GM12878 (cell line): ENCODE measurements at regions not wholly inside any gene's neighbourhood (a gene's known extent, or its start where the extent isn't known, plus 50 kb on each side); places are given as distances from the start of the nearest gene placed in this dataset.

Source experiments
- CHD2 ChIP-seq: IDR thresholded peaks from 2 replicates; pipeline ENCODE4 v1.6.1; 2011; ENCODE audit warnings: low read depth, low read length, improper control_type of control experiment, borderline replicate concordance
- CREB1 ChIP-seq: IDR thresholded peaks from 2 replicates; pipeline ENCODE4 v1.6.1; 2012; ENCODE audit warnings: low read depth, mild to moderate bottlenecking, inconsistent platforms
- EP300 ChIP-seq, 2 experiments: fragments of 150-350 bp in 1 of 2; IDR thresholded peaks; 2 replicates each; pipeline ENCODE4 v1.6.1; 2011 to 2012; ENCODE audit warnings: low read depth in 2 of 2, low read length in 2 of 2, borderline replicate concordance in 1 of 2, improper control_type of control experiment in 1 of 2, inconsistent platforms in 1 of 2; ENCODE audit not compliant: control insufficient read depth in 1 of 2
- FOS ChIP-seq: IDR thresholded peaks from 3 replicates; pipeline ENCODE4 v1.6.1; 2011; ENCODE audit warnings: borderline replicate concordance; ENCODE audit not compliant: insufficient read length; ENCODE audit errors: extremely low read depth
- LARP7 ChIP-seq: fragments of 450-650 bp; IDR thresholded peaks from 2 replicates; pipeline ENCODE4 v1.6.1; 2017; ENCODE audit warnings: mild to moderate bottlenecking
- MTA2 ChIP-seq: fragments of 450-650 bp; IDR thresholded peaks from 2 replicates; pipeline ENCODE4 v1.6.1; 2016; ENCODE audit warnings: low read depth, mild to moderate bottlenecking, moderate library complexity
- NFIC ChIP-seq: IDR thresholded peaks from 2 replicates; pipeline ENCODE4 v1.6.1; 2012; ENCODE audit warnings: low read depth, mild to moderate bottlenecking, inconsistent platforms, low read length, moderate library complexity
- POLR2AphosphoS5 ChIP-seq: IDR thresholded peaks from 2 replicates; pipeline ENCODE4 v1.6.1; 2011; ENCODE audit warnings: mild to moderate bottlenecking, low read length, inconsistent platforms
- SPI1 ChIP-seq: IDR thresholded peaks from 2 replicates; pipeline ENCODE4 v1.6.1; 2011; ENCODE audit warnings: low read depth, mild to moderate bottlenecking, low read length, moderate library complexity, borderline replicate concordance; ENCODE audit not compliant: insufficient read depth
- TAF1 ChIP-seq: IDR thresholded peaks from 2 replicates; pipeline ENCODE4 v1.6.1; 2011; ENCODE audit warnings: mild to moderate bottlenecking, low read depth, low read length, borderline replicate concordance
- TF ChIP-seq, protein P1 (sequence below), 3 experiments: IDR thresholded peaks in 2 of 3; conservative IDR thresholded peaks in 1 of 3; 2 replicates each; pipeline ENCODE4 v1.5.1; 2011; ENCODE audit warnings: low read depth in 3 of 3, low read length in 3 of 3, mild to moderate bottlenecking in 3 of 3, control low read depth in 2 of 3, moderate library complexity in 2 of 3, inconsistent platforms in 1 of 3, mixed read lengths in 1 of 3; ENCODE audit not compliant: control insufficient read depth in 2 of 3, insufficient read depth in 1 of 3; ENCODE audit errors: extremely low read depth in 1 of 3
- TF ChIP-seq, protein P2 (sequence below): IDR thresholded peaks from 2 replicates; pipeline ENCODE4 v1.6.1; 2012; ENCODE audit warnings: mild to moderate bottlenecking, low read depth, low read length
- TF ChIP-seq, protein P3 (sequence below): IDR thresholded peaks from 2 replicates; pipeline ENCODE4 v1.6.1; 2011; ENCODE audit warnings: borderline replicate concordance, low read depth, mild to moderate bottlenecking, moderate library complexity, low read length; ENCODE audit not compliant: insufficient read depth, poor library complexity, severe bottlenecking

DNA sequence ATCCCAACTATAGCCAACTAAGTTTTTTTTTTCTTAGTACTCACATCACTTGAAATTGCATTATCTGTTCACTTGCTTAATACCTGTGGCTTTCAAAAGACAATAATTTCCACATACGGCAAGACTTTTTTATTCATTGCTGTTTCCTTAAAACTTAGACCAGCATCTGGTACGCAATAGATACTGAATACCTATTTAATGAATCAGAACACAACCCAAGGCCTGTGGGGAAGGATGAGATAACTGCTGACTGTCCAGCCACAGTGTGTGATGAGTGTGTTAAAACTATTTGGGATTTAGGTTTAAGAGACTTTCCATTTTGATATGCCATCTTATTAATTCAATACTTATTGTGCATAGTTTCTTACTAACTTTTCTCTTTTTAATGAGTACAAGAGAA, 988.7 kb downstream of the NTRK3 start:
- TF ChIP-seq, protein P1, sequence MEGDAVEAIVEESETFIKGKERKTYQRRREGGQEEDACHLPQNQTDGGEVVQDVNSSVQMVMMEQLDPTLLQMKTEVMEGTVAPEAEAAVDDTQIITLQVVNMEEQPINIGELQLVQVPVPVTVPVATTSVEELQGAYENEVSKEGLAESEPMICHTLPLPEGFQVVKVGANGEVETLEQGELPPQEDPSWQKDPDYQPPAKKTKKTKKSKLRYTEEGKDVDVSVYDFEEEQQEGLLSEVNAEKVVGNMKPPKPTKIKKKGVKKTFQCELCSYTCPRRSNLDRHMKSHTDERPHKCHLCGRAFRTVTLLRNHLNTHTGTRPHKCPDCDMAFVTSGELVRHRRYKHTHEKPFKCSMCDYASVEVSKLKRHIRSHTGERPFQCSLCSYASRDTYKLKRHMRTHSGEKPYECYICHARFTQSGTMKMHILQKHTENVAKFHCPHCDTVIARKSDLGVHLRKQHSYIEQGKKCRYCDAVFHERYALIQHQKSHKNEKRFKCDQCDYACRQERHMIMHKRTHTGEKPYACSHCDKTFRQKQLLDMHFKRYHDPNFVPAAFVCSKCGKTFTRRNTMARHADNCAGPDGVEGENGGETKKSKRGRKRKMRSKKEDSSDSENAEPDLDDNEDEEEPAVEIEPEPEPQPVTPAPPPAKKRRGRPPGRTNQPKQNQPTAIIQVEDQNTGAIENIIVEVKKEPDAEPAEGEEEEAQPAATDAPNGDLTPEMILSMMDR (IDR thresholded peaks at IDR 0.05 in 2 of 3, conservative IDR thresholded peaks at IDR 0.05 in 1 of 3; ENCODE audit: control insufficient read depth in 2 of 3, extremely low read depth in 1 of 3, insufficient read depth in 1 of 3, low read depth in 3 of 3, low read length in 3 of 3): no peak
- TF ChIP-seq MTA2: no peak
- no peak for TF ChIP-seq SPI1
- no peak for TF ChIP-seq CREB1
- no peak for TF ChIP-seq FOS
- no peak for TF ChIP-seq CHD2
- TF ChIP-seq POLR2AphosphoS5: no peak
- TF ChIP-seq, protein P2, sequence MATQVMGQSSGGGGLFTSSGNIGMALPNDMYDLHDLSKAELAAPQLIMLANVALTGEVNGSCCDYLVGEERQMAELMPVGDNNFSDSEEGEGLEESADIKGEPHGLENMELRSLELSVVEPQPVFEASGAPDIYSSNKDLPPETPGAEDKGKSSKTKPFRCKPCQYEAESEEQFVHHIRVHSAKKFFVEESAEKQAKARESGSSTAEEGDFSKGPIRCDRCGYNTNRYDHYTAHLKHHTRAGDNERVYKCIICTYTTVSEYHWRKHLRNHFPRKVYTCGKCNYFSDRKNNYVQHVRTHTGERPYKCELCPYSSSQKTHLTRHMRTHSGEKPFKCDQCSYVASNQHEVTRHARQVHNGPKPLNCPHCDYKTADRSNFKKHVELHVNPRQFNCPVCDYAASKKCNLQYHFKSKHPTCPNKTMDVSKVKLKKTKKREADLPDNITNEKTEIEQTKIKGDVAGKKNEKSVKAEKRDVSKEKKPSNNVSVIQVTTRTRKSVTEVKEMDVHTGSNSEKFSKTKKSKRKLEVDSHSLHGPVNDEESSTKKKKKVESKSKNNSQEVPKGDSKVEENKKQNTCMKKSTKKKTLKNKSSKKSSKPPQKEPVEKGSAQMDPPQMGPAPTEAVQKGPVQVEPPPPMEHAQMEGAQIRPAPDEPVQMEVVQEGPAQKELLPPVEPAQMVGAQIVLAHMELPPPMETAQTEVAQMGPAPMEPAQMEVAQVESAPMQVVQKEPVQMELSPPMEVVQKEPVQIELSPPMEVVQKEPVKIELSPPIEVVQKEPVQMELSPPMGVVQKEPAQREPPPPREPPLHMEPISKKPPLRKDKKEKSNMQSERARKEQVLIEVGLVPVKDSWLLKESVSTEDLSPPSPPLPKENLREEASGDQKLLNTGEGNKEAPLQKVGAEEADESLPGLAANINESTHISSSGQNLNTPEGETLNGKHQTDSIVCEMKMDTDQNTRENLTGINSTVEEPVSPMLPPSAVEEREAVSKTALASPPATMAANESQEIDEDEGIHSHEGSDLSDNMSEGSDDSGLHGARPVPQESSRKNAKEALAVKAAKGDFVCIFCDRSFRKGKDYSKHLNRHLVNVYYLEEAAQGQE: no peak
- TF ChIP-seq TAF1: no peak
- no peak for TF ChIP-seq NFIC
- no peak for TF ChIP-seq EP300 (IDR thresholded peaks at IDR 0.05; ENCODE audit: borderline replicate concordance in 1 of 2, control insufficient read depth in 1 of 2, low read depth in 2 of 2, low read length in 2 of 2)
- TF ChIP-seq, protein P3, sequence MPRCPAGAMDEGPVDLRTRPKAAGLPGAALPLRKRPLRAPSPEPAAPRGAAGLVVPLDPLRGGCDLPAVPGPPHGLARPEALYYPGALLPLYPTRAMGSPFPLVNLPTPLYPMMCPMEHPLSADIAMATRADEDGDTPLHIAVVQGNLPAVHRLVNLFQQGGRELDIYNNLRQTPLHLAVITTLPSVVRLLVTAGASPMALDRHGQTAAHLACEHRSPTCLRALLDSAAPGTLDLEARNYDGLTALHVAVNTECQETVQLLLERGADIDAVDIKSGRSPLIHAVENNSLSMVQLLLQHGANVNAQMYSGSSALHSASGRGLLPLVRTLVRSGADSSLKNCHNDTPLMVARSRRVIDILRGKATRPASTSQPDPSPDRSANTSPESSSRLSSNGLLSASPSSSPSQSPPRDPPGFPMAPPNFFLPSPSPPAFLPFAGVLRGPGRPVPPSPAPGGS: no peak
- no peak for TF ChIP-seq LARP7
